GM18502 (cell line): ENCODE measurements at regions not wholly inside any gene's neighbourhood (a gene's known extent, or its start where the extent isn't known, plus 50 kb on each side); places are given as distances from the start of the nearest gene placed in this dataset.
"Not testable (repeated sequence)": the region's sequence is repeated elsewhere in the genome, so short reads cannot be mapped to it uniquely, and the experiment has no call there.

Experiments used
- ATAC-seq: cut with Tn5 transposase; IDR thresholded peaks from one replicate; pipeline ENCODE4 v1.9.1; 2021; ENCODE audit warnings: mild to moderate bottlenecking; ENCODE audit not compliant: unreplicated experiment, poor library complexity

GRCh38 chr3:6428276-6428675 lies 432.6 kb upstream of the GRM7 start:
- ATAC-seq = not testable (repeated sequence)

- ATAC-seq = no peak
Observed at GRCh38 chr3:6435951-6436350, 425.0 kb upstream of the GRM7 start.

- no peak for ATAC-seq
Observed at GRCh38 chr3:6437631-6438030, 423.3 kb upstream of the GRM7 start.

GRCh38 chr3:6438031-6438430 lies 422.9 kb upstream of the GRM7 start:
- ATAC-seq = no peak

- no peak for ATAC-seq
Observed at GRCh38 chr3:6439226-6439625, 421.7 kb upstream of the GRM7 start.

- no peak for ATAC-seq
Observed at GRCh38 chr3:6439824-6440223, 421.1 kb upstream of the GRM7 start.

GRCh38 chr3:6444888-6445658 lies 415.8 kb upstream of the GRM7 start:
- no peak for ATAC-seq

GRCh38 chr3:6447166-6447801 lies 413.6 kb upstream of the GRM7 start:
- ATAC-seq = no peak

GRCh38 chr3:6448011-6448410 lies 412.9 kb upstream of the GRM7 start:
- ATAC-seq = no peak

- ATAC-seq = no peak
Observed at GRCh38 chr3:6449099-6449498, 411.8 kb upstream of the GRM7 start.

- ATAC-seq = no peak
Observed at GRCh38 chr3:6452974-6453373, 407.9 kb upstream of the GRM7 start.

GRCh38 chr3:6455031-6455430 lies 405.9 kb upstream of the GRM7 start:
- no peak for ATAC-seq

GRCh38 chr3:6467186-6467585 lies 393.7 kb upstream of the GRM7 start:
- no peak for ATAC-seq

GRCh38 chr3:6468589-6468988 lies 392.3 kb upstream of the GRM7 start:
- no peak for ATAC-seq

GRCh38 chr3:6471744-6472143 lies 389.2 kb upstream of the GRM7 start:
- no peak for ATAC-seq

- not testable (repeated sequence) for ATAC-seq
Observed at GRCh38 chr3:6490487-6491327, 370.2 kb upstream of the GRM7 start.

- ATAC-seq = no peak
Observed at GRCh38 chr3:6491768-6492167, 369.1 kb upstream of the GRM7 start.

GRCh38 chr3:6492306-6492705 lies 368.6 kb upstream of the GRM7 start:
- ATAC-seq = no peak

- ATAC-seq = not testable (repeated sequence)
Observed at GRCh38 chr3:6498944-6499343, 362.0 kb upstream of the GRM7 start.

GRCh38 chr3:6504347-6504746 lies 356.6 kb upstream of the GRM7 start:
- ATAC-seq = no peak

GRCh38 chr3:6504834-6505233 lies 356.1 kb upstream of the GRM7 start:
- ATAC-seq = no peak
